Progenitor cell of endocrine pancreas (in vitro differentiated cells): ENCODE measurements at regions not wholly inside any gene's neighbourhood (a gene's known extent, or its start where the extent isn't known, plus 50 kb on each side); places are given as distances from the start of the nearest gene placed in this dataset.
A peak's percentile ranks its signal among the peaks of the same experiment; 100 is the strongest.
"Not testable (repeated sequence)": the region's sequence is repeated elsewhere in the genome, so short reads cannot be mapped to it uniquely, and the experiment has no call there.

Experiments
- DNase-seq: peaks from one replicate; pipeline ENCODE4 v3.0.0; 2021; ENCODE audit warnings: low spot score; ENCODE audit not compliant: unreplicated experiment
- H3K27ac Mint-ChIP-seq: 2 replicates; pipeline ENCODE4 v1.8.0; 2021; ENCODE audit warnings: mild to moderate bottlenecking, moderate library complexity, mixed read lengths
- H3K27me3 Mint-ChIP-seq: 2 replicates; pipeline ENCODE4 v1.8.0; 2021; ENCODE audit warnings: mixed read lengths
- H3K36me3 Mint-ChIP-seq: 2 replicates; pipeline ENCODE4 v1.8.0; 2022; ENCODE audit warnings: mixed read lengths; ENCODE audit not compliant: insufficient read depth
- H3K4me1 Mint-ChIP-seq: 2 replicates; pipeline ENCODE4 v1.8.0; 2021; ENCODE audit warnings: low read depth, mixed read lengths
- H3K4me3 Mint-ChIP-seq: 2 replicates; pipeline ENCODE4 v1.8.0; 2021; ENCODE audit warnings: low read depth, mild to moderate bottlenecking, moderate library complexity, mixed read lengths
- H3K9me3 Mint-ChIP-seq: 2 replicates; pipeline ENCODE4 v1.8.0; 2021; ENCODE audit warnings: low read depth, mixed read lengths
- TF ChIP-seq, protein P1 (sequence below): fragments of 200-600 bp; sonication (generic); IDR thresholded peaks from one replicate; pipeline ENCODE4 v1.5.0; 2021; ENCODE audit warnings: antibody characterized with exemption, mild to moderate bottlenecking; ENCODE audit not compliant: unreplicated experiment

DNA sequence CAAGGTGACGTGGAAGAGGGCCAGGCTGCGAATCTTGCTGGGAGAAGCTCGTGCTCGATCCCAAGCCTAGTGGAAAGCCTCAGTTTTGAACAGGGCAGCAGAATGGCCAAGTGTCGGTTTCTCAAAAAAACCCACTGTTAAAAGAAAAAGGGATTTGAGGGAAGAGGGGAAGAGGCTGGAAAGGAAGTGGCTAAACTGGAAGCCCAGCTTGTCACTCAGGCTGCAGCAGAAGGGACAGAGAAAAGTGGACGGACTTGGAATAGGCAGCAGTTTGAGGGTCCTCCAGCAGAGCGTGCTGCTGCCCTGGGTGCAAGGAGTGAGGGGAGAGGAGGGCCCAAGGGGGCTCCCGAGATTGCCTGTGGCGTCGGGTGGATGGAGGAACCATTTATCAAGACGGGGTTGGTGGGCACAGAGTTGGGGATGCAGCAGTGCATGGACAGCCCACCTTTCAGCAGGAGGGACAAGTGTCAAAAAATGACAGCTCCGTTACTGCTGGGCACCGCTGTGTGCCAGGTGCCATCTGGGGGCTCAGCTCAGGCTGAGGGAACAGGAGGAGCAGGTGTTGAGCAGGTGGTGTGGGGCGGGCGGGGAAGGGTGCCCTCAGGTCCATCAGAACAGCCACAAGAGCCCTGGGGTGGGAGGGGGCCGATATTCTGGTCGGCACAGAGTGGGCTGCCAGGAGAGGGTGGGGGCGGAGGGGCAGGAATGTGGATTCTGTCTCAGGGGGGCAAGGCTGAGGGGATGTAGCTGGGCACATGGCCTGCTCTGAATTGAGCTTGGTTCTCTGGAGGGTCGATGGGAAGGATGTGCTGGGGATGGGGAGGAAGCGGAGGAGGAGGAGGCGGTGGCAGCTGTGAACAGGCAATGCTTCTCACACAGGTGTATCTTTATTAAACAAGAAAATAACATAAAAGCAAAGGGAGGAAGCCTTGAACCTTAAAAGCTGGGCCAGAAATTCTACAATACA, 73.1 kb upstream of the METTL9 start:
- TF ChIP-seq, protein P1, sequence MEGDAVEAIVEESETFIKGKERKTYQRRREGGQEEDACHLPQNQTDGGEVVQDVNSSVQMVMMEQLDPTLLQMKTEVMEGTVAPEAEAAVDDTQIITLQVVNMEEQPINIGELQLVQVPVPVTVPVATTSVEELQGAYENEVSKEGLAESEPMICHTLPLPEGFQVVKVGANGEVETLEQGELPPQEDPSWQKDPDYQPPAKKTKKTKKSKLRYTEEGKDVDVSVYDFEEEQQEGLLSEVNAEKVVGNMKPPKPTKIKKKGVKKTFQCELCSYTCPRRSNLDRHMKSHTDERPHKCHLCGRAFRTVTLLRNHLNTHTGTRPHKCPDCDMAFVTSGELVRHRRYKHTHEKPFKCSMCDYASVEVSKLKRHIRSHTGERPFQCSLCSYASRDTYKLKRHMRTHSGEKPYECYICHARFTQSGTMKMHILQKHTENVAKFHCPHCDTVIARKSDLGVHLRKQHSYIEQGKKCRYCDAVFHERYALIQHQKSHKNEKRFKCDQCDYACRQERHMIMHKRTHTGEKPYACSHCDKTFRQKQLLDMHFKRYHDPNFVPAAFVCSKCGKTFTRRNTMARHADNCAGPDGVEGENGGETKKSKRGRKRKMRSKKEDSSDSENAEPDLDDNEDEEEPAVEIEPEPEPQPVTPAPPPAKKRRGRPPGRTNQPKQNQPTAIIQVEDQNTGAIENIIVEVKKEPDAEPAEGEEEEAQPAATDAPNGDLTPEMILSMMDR = peak; percentile 25
- not testable (repeated sequence) for H3K9me3 Mint-ChIP-seq, H3K4me3 Mint-ChIP-seq, DNase-seq, H3K36me3 Mint-ChIP-seq, H3K27ac Mint-ChIP-seq
- Mint-ChIP-seq H3K27me3 (peaks cover 22% of the 10 kb centered on the region), H3K4me1 (peaks cover 16% of the 10 kb centered on the region)

DNA sequence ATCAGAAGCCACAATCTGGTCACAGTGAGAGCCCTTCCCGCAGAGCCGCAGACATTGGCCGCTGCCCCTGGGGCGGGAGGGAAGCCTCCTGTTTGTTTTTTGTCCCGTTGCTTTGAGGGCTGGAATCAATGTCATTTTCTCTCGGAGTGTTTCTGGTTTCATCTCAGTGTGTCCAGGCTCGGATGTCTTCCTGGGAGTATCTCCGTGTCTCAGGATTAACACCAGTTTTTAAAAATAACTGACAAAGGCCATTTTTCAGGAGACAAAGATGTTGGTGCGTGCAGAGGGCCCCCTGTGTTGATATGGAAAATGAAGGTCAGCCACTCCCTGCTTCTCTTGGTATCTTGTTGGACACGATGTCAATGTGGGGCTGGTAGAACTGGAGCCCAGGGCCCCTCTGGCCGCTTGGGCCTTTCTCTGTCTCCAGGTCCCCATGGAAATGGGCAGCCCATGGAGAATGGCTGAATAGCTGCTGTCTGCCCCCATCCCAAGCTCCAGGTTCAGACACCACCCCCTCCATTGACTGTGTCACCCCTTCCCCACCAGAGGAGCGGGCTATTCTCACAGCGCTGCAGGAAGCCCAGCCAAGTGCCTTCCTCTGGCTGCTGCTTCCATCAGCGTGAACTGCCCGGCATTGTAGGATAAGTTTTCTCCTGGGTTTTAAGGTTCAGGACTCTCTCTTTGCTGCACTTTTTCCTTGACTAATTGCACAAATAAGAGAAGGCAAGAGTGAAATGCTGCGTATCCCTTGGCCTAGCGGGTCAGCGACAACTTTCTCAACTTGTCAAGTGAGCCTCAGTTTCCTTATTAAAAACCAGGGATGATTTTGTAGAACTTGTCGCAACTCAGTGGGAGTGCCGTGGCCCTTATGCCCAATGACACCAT, 72.2 kb upstream of the METTL9 start:
- peaks cover 22% of the 10 kb centered on the region for H3K27me3 Mint-ChIP-seq
- no peak overlapping the region for H3K4me3 Mint-ChIP-seq
- H3K27ac Mint-ChIP-seq = no peak overlapping the region
- H3K4me1 Mint-ChIP-seq = peaks cover 10% of the 10 kb centered on the region
- H3K9me3 Mint-ChIP-seq = no peaks in the 10 kb centered on the region
- TF ChIP-seq, protein P1 = no peak
- no peak for DNase-seq
- no peaks in the 10 kb centered on the region for H3K36me3 Mint-ChIP-seq

DNA sequence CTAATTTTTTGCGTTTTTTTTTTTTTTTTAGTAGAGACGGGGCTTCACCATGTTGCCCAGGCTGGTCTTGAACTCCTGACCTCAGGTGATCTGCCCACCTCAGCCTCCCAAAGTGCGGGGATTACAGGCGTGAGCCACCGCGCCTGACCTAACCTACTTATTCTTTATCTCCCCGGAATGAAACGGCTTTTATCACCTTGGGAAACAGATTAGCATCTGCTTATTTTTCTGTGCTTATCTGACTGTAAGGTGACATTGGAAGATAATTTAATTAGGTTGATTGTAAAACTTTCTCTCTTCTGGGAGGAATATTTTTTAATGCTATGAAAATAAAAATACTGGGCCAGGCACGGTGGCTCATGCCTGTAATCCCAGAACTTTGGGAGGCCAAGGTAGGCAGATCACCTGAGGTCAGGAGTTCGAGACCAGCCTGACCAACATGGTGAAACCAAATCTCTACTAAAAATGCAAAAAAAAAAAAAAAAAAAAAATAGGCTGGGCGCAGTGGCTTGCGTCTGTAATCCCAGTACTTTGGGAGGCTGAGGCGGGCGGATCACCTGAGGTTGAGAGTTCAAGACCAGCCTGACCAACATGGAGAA, 70.2 kb upstream of the METTL9 start:
- DNase-seq, H3K9me3 Mint-ChIP-seq, H3K4me1 Mint-ChIP-seq, H3K4me3 Mint-ChIP-seq, H3K36me3 Mint-ChIP-seq, H3K27ac Mint-ChIP-seq: not testable (repeated sequence)
- H3K27me3 Mint-ChIP-seq = peaks cover 22% of the 10 kb centered on the region

DNA sequence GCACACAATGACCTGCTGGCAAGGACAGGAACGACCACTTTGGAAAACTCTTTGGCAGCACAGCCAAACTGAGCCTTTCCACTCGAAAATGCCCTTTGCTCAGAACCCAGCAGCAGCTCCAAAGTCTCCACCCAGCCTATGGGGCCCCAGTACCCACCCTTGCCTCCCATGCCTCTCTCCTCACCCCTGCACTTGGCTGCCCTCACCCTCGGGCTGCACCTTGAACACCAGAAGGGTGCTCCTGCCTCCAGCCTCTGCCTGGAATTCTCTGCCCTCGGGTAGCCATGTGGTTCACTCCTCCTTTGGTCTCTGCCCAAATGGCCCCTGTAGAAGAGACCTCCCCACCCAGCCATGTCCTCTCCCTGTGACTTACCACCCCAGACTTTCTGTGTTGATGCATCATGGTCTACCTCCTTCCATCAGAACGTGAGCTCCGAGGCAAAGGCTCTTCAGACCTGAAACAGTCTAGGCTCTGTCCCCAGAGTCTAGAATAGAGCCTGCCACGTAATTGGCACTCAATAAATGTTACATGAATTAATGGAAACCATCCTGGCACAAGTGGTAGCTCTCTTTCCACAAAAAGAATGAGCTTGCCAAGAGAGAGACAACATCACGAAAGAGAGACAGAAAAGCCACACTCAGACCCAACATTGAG, 68.5 kb upstream of the METTL9 start:
- not testable (repeated sequence) for H3K36me3 Mint-ChIP-seq, H3K4me1 Mint-ChIP-seq, H3K4me3 Mint-ChIP-seq, DNase-seq, H3K27ac Mint-ChIP-seq, H3K9me3 Mint-ChIP-seq
- peaks cover 22% of the 10 kb centered on the region for H3K27me3 Mint-ChIP-seq

DNA sequence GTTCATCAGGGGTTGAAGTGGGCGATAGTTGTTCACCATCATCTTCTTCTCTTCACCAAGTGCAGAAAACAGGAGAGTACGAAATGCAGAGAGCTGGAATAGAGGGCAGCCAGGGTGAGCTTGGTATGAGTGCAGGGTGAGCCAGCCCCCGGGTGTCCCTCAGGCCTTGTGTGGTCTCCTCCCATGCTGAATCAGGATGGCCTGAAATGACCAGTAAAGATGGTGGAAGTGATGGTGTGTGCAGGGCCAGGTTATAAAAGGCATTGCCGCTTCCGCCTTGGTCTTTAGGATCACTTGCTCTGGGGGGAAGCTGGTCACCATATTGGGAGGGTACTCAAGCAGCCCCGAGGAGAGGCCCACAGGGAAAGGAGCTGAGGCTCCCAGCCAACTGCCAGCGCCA, 66.4 kb upstream of the METTL9 start:
- H3K27ac Mint-ChIP-seq, H3K36me3 Mint-ChIP-seq, H3K4me3 Mint-ChIP-seq, H3K9me3 Mint-ChIP-seq, H3K4me1 Mint-ChIP-seq, DNase-seq, H3K27me3 Mint-ChIP-seq: not testable (repeated sequence)

DNA sequence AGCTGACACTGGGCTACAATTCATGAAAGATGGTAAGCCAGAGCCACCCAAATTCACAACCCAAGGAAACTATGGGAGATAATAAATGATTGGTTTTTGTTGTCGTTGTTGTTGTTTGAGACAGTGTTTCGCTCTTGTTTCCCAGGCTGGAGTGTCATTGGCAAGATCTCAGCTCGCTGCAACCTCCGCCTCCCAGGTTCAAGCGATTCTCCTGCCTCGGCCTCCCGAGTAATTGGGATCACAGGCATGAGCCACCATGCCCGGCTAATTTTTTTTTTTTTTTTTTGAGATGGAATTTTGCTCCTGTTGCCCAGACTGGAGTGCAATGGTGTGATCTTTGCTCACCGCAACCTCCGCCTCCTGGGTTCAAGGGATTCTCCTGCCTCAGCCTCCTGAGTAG, 65.9 kb upstream of the METTL9 start:
- not testable (repeated sequence) for H3K27ac Mint-ChIP-seq, H3K4me1 Mint-ChIP-seq, H3K4me3 Mint-ChIP-seq, H3K9me3 Mint-ChIP-seq, DNase-seq, H3K36me3 Mint-ChIP-seq, H3K27me3 Mint-ChIP-seq

DNA sequence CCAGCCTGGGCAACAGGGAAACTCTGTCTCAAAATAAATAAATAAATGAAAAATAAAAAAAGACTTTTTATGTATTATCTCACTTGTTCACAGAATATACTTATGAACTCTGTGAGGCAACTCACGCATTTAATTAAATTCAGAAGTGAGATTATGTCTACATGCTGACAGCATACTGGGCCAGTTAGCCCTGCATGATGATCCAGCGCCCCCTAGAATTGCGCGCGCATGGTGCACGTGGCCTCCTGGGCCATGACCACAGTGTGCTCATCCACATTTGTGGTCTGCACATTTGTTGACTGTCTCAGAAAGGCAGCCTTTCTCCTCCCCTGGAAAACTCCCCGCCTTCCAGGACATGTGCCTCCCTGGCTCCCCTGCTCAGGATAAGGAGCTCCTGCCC, 64.8 kb upstream of the METTL9 start:
- TF ChIP-seq, protein P1 = peak; percentile 22
- H3K4me1 Mint-ChIP-seq, H3K9me3 Mint-ChIP-seq, DNase-seq, H3K27ac Mint-ChIP-seq, H3K4me3 Mint-ChIP-seq, H3K27me3 Mint-ChIP-seq, H3K36me3 Mint-ChIP-seq: not testable (repeated sequence)

DNA sequence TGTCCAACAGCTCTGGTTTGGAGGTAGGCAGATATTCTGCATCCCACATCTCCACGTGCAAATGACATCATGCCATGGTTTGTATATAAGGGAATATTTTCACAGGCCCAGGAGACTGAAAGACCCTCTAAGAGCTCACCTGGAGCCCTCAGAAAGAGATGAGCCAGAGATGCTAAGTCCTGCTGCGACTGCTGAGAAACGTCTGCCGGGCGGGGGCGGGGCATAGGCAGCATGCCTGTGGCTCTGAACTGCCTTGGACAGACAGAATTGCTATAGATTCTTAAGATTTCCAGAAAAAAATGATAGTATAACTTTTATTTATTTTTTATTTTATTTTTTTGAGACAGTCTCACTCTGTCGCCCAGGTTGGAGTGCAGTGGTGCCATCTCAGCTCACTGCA, 64.2 kb upstream of the METTL9 start:
- H3K4me1 Mint-ChIP-seq, H3K27me3 Mint-ChIP-seq, H3K36me3 Mint-ChIP-seq, H3K27ac Mint-ChIP-seq, H3K4me3 Mint-ChIP-seq, DNase-seq, H3K9me3 Mint-ChIP-seq: not testable (repeated sequence)

DNA sequence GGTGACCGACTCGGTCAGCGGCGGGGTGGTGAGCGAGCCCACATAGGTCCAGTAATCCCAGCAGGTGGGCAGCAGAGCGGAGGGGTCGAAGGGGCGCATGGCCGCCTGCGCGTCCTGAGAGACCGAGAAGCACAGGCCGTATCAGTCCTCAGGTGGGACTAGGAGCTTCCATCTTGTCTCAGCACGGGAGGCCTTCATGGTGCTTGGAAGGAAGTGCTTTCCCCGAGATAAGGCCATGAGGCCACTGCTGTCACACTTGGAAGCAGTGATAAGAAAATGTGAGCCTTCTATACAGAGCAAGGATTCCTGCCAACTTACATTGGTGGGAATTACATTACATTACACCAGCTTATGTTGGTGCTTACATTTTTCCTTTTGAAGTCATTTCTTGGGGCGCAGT, 62.6 kb upstream of the METTL9 start:
- not testable (repeated sequence) for H3K36me3 Mint-ChIP-seq, H3K9me3 Mint-ChIP-seq, H3K4me1 Mint-ChIP-seq, H3K27me3 Mint-ChIP-seq, H3K4me3 Mint-ChIP-seq, H3K27ac Mint-ChIP-seq, DNase-seq
